Keratinocyte (primary cell): ENCODE measurements at regions not wholly inside any gene's neighbourhood (a gene's known extent, or its start where the extent isn't known, plus 50 kb on each side); places are given as distances from the start of the nearest gene placed in this dataset.

Source experiments
- DNase-seq: peaks from one replicate; pipeline ENCODE4 v3.0.0-alpha.2; 2011; ENCODE audit warnings: low read depth, missing footprints, low spot score
- FAIRE-seq: peaks from 2 replicates; lab custom pipeline; 2011; peaks lifted over from hg19 to GRCh38; lab: Jason Lieb, UNC
- H2AFZ ChIP-seq: 2 replicates; pipeline ENCODE4 v1.6.0; 2012; ENCODE audit warnings: low read length, control low read depth, inconsistent platforms; ENCODE audit not compliant: control insufficient read depth
- H3K27ac ChIP-seq: 2 replicates; pipeline ENCODE4 v1.5.1; 2011; ENCODE audit warnings: low read length; ENCODE audit not compliant: control insufficient read depth, insufficient read depth
- H3K27me3 ChIP-seq: 3 replicates; pipeline ENCODE4 v1.6.0; 2011; ENCODE audit warnings: low read length; ENCODE audit not compliant: control insufficient read depth, insufficient read depth; ENCODE audit errors: extremely low read depth
- H3K36me3 ChIP-seq, 2 experiments: 2 replicates in 1 of 2; 3 replicates in 1 of 2; pipeline ENCODE4 v1.5.1; 2011; ENCODE audit warnings: low read length in 2 of 2, mild to moderate bottlenecking in 1 of 2; ENCODE audit not compliant: control insufficient read depth in 2 of 2, insufficient read depth in 2 of 2; ENCODE audit errors: extremely low read depth in 1 of 2
- H3K4me1 ChIP-seq: 3 replicates; pipeline ENCODE4 v1.5.1; 2011; ENCODE audit warnings: low read length; ENCODE audit not compliant: control insufficient read depth, insufficient read depth; ENCODE audit errors: extremely low read depth
- H3K4me2 ChIP-seq: 3 replicates; pipeline ENCODE4 v1.6.0; 2011; ENCODE audit warnings: low read depth, low read length; ENCODE audit not compliant: control insufficient read depth, insufficient read depth; ENCODE audit errors: extremely low read depth
- H3K4me3 ChIP-seq, 3 experiments: fragments of 200-600 bp in 1 of 3; sonication (generic) in 1 of 3; 2 replicates in 2 of 3; 3 replicates in 1 of 3; pipeline ENCODE4 v1.5.1; 2011 to 2016; ENCODE audit warnings: low read length in 3 of 3, mild to moderate bottlenecking in 3 of 3, control low read depth in 2 of 3, inconsistent platforms in 1 of 3, low read depth in 1 of 3, mixed read lengths in 1 of 3, mixed run types in 1 of 3, moderate library complexity in 1 of 3; ENCODE audit not compliant: control insufficient read depth in 2 of 3, insufficient read depth in 2 of 3; ENCODE audit errors: extremely low read depth in 1 of 3
- H3K79me2 ChIP-seq: 2 replicates; pipeline ENCODE4 v1.6.0; 2012; ENCODE audit warnings: low read length; ENCODE audit not compliant: control insufficient read depth, insufficient read depth
- H3K9ac ChIP-seq: 3 replicates; pipeline ENCODE4 v1.6.0; 2011; ENCODE audit warnings: low read length; ENCODE audit not compliant: control insufficient read depth, insufficient read depth; ENCODE audit errors: extremely low read depth
- H3K9me1 ChIP-seq: 3 replicates; pipeline ENCODE4 v1.6.0; 2011; ENCODE audit warnings: low read length; ENCODE audit not compliant: control insufficient read depth, insufficient read depth; ENCODE audit errors: extremely low read depth
- H3K9me3 ChIP-seq: 2 replicates; pipeline ENCODE4 v1.5.1; 2012; ENCODE audit warnings: low read depth, low read length; ENCODE audit not compliant: control insufficient read depth
- H4K20me1 ChIP-seq: 3 replicates; pipeline ENCODE4 v1.6.0; 2011; ENCODE audit warnings: low read length; ENCODE audit not compliant: control insufficient read depth, insufficient read depth; ENCODE audit errors: extremely low read depth
- EZH2 ChIP-seq: IDR thresholded peaks from one replicate; pipeline ENCODE4 v1.6.1; 2012; ENCODE audit warnings: inconsistent platforms, mild to moderate bottlenecking, low read length, moderate library complexity
- dilution Hi-C: fragments of 300-500 bp; cut with MboI; formaldehyde crosslinking; loops from one replicate; pipeline ENCODE4 v1.7.0; 2020; ENCODE audit warnings: low sequenced_read_pairs; ENCODE audit not compliant: extremely low pct_ligation_motif_present
- TF ChIP-seq, protein P1 (sequence below), 3 experiments: IDR thresholded peaks in 1 of 3; conservative IDR thresholded peaks in 1 of 3; optimal IDR thresholded peaks in 1 of 3; 2 replicates in 2 of 3; 3 replicates in 1 of 3; pipeline versions ENCODE3 to v1.5.1; 2011; ENCODE audit warnings: low read length in 3 of 3, mild to moderate bottlenecking in 3 of 3, moderate library complexity in 2 of 3, control low read depth in 1 of 3, inconsistent platforms in 1 of 3; ENCODE audit not compliant: insufficient read depth in 2 of 3; ENCODE audit errors: extremely low read depth in 1 of 3

GRCh38 chr4:175929932-175930331 lies 117.9 kb upstream of the GPM6A start:
- FAIRE-seq (no peak), DNase-seq (no peak)
- Histone ChIP-seq H3K4me1 (peaks cover 2% of the 10 kb centered on the region), H3K79me2 (no peaks in the 10 kb centered on the region), H3K27ac (no peak overlapping the region), H3K36me3 (no peaks in the 10 kb centered on the region), H3K9ac (no peak overlapping the region), H4K20me1 (no peaks in the 10 kb centered on the region), H3K4me2 (no peak overlapping the region), H3K4me3 (no peak overlapping the region), H3K9me3 (no peaks in the 10 kb centered on the region), H3K27me3 (no peaks in the 10 kb centered on the region), H2AFZ (no peak overlapping the region), H3K9me1 (no peaks in the 10 kb centered on the region)
- dilution Hi-C loops: no loop called here
- no peak for TF ChIP-seq EZH2
- TF ChIP-seq, protein P1, sequence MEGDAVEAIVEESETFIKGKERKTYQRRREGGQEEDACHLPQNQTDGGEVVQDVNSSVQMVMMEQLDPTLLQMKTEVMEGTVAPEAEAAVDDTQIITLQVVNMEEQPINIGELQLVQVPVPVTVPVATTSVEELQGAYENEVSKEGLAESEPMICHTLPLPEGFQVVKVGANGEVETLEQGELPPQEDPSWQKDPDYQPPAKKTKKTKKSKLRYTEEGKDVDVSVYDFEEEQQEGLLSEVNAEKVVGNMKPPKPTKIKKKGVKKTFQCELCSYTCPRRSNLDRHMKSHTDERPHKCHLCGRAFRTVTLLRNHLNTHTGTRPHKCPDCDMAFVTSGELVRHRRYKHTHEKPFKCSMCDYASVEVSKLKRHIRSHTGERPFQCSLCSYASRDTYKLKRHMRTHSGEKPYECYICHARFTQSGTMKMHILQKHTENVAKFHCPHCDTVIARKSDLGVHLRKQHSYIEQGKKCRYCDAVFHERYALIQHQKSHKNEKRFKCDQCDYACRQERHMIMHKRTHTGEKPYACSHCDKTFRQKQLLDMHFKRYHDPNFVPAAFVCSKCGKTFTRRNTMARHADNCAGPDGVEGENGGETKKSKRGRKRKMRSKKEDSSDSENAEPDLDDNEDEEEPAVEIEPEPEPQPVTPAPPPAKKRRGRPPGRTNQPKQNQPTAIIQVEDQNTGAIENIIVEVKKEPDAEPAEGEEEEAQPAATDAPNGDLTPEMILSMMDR (optimal IDR thresholded peaks at IDR 0.05 in 1 of 3, IDR thresholded peaks at IDR 0.05 in 1 of 3, conservative IDR thresholded peaks at IDR 0.05 in 1 of 3; ENCODE audit: extremely low read depth in 1 of 3, insufficient read depth in 2 of 3, low read length in 3 of 3): no peak

GRCh38 chr4:175930471-175930870 lies 118.4 kb upstream of the GPM6A start:
- no peak overlapping the region for H2AFZ ChIP-seq
- H3K36me3 ChIP-seq: no peaks in the 10 kb centered on the region
- no peaks in the 10 kb centered on the region for H3K27me3 ChIP-seq
- no peak overlapping the region for H3K27ac ChIP-seq
- FAIRE-seq: no peak
- dilution Hi-C loops: no loop called here
- H3K4me3 ChIP-seq: no peak overlapping the region
- H3K9ac ChIP-seq: no peak overlapping the region
- H3K9me1 ChIP-seq: no peaks in the 10 kb centered on the region
- DNase-seq: no peak
- peaks cover 4% of the 10 kb centered on the region for H3K4me1 ChIP-seq
- no peaks in the 10 kb centered on the region for H4K20me1 ChIP-seq
- no peak for TF ChIP-seq EZH2
- TF ChIP-seq, protein P1 (optimal IDR thresholded peaks at IDR 0.05 in 1 of 3, IDR thresholded peaks at IDR 0.05 in 1 of 3, conservative IDR thresholded peaks at IDR 0.05 in 1 of 3; ENCODE audit: extremely low read depth in 1 of 3, insufficient read depth in 2 of 3, low read length in 3 of 3): no peak
- H3K4me2 ChIP-seq: no peak overlapping the region
- H3K9me3 ChIP-seq: no peaks in the 10 kb centered on the region
- no peaks in the 10 kb centered on the region for H3K79me2 ChIP-seq
